NCI-H1930 (cell line): ENCODE measurements at regions not wholly inside any gene's neighbourhood (a gene's known extent, or its start where the extent isn't known, plus 50 kb on each side); places are given as distances from the start of the nearest gene placed in this dataset.
"Not testable (repeated sequence)": the region's sequence is repeated elsewhere in the genome, so short reads cannot be mapped to it uniquely, and the experiment has no call there.

Source experiments
- DNase-seq, 2 experiments: peaks; one replicate each; lab custom pipeline; 2025; lab: John Stamatoyannopoulos, UW

DNA sequence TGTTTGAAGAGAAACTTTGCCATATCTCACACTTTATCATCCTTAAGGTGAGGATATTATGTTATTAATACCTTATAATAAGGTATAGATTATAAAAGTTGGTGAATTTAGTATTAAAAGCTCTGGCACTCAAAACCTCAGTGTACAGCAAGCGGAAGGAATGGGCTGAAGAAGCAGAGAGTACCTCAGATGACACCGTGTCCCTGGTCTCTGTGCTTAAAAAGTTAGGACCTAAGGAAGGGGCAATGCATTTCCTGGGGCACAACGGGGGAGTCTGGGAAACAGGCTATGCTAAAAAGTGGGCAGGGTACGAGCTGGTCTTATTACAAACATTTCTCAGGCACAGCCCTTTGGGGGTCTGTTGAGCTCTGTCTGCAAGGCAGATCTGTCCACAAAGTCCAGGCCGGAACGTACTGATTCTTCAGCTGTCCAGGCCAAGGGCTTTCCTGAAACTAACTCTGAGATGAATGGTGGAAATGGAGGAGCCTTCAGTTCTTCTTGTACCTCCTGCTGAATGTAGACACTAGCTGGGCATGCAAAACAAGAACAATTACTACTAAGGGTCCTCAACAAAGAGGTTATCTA lies 202.7 kb downstream of the POM121L12 start:
- no peak for DNase-seq

DNA sequence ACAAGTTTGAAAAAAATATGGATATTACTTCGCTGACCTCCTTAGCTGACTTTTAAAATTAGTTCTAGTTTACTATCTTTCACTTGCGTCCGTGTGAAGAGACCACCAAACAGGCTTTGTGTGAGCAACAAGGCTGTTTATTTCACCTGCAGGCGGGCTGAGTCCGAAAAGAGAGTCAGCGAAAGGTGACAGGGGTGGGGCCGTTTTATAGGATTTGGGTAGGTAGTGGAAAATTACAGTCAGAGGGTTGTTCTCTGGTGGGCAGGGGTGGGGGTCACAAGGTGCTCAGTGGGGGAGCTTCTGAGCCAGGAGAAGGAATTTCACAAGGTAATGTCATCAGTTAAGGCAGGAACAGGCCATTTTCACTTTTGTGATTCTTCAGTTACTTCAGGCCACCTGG lies 203.7 kb downstream of the POM121L12 start:
- DNase-seq: not testable (repeated sequence)

DNA sequence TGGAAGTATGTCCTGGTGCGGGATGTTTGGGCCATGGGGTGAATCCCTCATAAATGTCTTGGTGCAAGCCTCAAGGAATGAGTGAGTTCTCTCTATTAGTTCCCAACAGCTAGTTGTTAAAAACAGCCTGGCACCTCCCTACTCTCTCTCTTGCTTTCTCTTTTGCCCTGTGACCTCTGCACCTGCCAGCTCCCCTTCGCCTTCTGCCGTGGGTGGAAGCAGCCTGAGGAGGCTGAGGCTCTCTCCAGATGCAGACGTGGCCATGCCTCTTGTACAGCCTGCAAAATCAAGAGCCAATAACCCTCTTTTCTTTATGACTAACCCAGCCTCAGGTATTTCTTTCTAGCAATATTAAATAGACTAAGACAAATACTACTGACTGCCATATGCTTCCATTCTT lies 210.3 kb downstream of the POM121L12 start:
- DNase-seq: no peak

DNA sequence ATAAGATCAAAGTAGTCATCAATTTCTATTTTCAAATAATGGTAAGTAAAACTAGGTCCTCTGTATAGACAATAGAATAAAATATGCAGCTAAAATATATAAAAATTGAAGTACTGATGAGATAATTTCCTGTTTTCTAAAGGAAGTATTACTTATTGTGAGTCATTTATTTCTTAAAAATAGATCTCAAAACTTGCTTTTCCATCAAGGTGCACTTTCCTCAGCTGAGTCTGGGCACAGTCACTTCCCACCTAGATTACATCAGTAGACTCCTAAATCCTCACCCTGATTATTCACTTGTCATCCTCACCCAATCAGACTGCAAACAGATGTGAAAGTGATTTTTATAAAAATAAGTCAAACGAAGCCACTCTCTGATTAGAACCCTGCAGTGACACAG lies 211.5 kb downstream of the POM121L12 start:
- DNase-seq: no peak

DNA sequence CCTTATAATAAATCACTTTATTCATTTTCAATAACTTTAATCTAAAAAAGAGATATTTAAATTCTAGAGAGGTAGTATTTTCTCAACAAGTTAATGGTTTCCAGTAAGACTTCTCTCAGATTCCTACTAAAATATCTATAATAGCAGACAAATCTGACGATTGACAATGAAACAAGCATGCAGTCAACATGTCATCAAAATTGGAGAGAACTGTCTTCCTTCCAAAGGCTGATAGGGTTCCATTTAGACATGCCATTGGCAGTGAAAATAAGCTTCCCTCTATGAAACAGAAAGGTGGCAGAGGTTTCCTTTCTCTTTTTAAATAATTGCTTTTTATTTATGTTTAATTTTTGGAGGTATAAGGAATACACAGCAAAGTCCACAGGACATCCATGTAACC lies 217.1 kb downstream of the POM121L12 start:
- no peak for DNase-seq

DNA sequence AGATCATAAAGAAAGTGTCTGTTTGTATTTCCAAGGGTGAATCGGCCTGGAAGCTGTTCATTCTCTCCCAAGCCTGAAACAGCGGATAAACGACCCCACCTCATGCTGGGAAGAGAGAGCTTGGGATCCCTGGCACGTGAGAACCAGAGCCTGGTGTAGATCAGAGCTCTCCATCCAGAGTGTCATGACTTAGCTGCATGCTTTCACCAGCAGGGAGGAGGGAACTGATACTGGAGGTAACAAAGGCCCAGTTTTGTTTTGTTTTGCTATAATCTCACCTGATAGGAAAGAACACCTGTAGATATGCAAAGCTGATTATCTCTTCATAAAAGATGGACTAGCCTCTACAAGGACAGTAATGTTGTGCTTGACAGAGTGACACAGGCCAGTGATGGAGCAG lies 236.6 kb downstream of the POM121L12 start:
- no peak for DNase-seq

DNA sequence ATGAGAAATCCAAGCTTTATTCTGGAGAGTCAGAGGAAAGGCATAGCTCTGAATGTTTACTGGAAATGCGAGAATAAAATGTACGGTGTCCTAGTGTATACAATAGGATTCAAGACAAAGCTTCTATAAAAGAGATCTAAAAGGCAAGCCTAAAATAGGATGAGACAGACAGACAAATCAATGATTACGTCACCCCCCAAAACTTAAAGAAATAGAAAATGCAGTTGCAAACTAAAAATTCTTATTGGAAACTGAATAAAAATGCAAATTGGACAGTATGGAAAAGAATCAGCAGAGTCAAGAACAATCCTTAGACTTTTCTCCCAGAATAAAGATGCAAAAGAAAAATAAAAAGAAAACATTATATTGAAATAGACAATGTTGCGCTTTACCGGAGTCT lies 245.9 kb downstream of the POM121L12 start:
- DNase-seq: no peak

DNA sequence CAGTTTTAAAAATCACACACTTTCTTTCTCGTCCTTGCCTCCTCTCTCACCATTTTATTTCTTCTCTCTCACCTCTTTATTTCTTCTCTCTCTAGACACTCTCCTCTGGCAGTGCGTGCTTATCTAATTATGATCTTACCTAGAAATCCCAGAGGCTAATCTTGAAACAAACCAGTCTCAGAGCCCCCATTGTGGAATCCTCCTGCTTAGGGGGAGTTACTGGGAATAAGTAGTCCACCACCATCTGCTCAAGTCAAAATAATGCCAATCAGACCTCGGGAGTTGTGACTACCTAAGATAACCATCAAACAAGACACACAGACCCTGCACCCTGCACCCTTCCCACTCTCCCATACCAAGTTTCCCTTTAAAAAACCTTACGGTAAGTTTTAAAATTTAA lies 256.9 kb downstream of the POM121L12 start:
- no peak for DNase-seq

DNA sequence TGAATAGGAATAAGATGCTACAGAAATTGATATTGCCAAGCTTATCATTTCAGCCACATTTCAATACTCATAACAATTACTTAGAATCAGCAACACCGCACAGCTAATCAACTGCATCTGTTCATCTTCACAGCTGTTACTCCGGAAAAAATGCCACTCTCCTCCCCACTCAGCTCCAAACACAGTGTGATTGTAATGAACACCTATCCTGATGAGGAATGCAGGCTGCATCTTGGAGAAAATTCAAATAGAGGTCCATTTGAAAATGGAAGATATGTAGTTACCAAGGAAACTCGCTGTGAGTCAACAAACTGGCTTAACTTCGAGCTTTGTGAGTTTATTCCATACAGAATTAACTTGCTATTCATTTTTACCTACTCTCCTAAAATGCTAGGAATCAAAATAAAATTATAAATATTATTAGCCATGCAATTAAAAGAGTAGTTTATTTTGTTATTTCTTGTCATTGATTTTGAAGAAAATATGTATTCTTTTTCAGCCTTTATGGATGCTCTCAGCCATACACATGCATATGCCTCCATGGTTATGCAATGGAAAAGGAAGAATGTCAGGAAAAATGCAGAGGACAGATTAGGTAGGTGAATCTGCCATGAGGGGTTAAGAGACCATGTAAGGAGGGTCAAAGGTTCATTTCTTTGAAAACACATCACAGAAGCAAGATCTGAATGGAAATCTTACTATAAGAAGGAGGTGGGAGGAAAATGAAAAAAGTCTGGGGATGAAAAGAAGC lies 267.2 kb downstream of the POM121L12 start:
- DNase-seq: no peak

DNA sequence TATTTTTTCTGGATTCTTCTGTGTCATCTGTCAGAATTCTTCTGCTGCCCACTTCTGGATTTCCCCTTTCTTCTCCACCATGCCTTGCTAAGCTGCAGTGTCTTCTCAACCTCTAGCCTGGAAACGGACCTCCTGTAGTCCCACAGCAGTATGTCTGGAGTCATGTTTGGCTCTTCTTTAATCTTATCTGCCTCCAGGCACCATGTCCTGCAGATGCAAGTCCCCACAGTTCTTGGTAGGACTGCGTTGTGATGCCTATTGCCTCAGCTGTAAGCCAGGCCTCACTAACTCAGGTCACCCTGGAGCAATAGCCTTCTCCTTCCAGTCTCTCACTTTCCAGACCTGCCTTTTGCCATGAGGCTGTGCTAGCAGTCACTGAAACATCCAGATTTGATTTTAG lies 268.3 kb downstream of the POM121L12 start:
- no peak for DNase-seq

DNA sequence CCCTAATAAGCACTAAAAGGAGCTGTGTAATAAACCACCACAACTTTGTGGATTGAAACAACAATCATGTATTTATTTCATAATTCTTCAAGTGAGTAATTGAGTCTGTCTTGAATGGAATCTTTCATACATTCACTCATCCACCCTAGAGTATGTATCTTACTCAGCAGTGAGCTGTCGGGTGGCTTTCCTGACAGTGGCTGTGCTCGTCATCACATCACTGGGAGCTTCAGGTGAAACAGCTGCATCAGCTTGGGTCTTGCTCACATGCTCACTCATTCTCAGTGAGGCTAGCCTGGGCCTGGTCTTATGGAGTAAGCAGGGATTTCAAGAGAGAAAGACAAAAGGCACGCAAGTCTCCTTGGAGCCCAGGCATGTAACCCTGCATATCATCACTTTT lies 271.4 kb downstream of the POM121L12 start:
- no peak for DNase-seq

DNA sequence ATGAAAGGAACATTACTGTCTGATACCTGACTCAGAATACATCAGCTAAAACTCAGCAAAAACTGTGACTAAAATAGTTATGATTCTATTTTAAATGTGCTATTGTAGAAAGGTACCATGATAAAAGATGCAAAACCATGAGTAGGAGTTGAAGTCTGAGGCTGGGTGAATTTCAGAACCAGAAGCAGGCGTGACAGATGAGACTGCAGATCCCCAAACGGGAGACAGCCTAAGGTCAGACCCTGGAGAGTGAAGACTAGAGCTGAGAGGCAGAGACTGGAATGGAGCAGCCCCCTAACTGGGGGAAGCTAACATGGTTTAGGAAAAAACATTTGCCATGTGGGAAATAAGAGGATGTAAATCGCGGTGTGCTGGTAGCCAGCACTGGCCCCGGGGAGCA lies 275.8 kb downstream of the POM121L12 start:
- DNase-seq: no peak

DNA sequence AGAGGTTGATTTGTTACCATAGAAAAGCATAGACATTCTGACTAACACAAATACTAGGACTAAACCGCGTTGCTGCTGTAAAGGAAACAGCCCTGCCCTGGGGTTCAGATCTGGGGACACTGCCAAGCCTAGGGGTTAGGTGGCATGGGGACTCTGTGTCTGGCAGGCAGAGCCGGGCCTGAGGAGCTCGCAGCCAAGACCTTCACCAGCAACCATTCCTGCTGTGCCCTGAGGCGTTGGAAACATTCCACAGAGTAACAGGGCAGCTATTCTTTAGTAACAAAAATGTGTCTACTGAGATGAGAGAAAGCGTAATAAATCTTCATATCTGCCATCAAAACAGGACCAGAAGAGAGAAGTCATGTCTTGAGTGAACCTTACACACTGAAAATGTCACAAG lies 280.5 kb downstream of the POM121L12 start:
- DNase-seq: no peak

DNA sequence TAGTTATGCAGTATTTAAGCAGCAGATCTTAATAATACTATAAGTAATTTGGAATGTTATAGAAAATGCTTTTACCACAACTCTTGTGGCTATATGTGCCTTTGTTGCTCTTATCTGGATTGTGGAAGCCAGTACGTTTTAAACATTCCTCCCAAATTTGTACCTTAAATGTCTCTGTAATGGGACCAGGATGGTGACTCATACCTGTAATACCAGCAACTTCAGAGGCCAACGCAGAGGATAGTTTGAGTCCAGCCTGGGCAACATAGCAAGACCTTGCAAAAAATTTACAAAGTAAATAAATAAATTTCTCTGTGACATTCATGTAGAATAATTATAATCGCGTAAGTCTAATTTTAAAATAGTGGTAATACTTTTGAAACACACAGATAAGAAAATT lies 283.1 kb downstream of the POM121L12 start:
- no peak for DNase-seq

DNA sequence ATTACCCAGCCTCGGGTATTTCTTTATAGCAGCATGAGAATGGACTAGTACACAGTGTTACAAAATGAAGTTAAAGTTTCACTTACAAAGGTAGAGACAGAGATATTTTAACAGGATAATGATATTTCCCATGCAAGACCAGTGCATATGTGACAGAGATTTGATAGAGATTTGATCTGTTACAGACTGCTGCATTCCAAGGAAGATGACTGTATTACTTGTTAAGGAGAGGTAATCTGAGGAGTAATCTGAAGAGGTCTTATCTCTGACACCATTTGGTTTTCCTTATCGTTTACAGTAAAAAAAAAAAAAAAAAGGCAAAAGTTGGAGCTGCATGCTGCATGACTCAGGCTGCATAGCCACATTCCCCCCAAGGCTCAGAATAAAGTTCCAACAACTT lies 289.6 kb downstream of the POM121L12 start:
- no peak for DNase-seq

DNA sequence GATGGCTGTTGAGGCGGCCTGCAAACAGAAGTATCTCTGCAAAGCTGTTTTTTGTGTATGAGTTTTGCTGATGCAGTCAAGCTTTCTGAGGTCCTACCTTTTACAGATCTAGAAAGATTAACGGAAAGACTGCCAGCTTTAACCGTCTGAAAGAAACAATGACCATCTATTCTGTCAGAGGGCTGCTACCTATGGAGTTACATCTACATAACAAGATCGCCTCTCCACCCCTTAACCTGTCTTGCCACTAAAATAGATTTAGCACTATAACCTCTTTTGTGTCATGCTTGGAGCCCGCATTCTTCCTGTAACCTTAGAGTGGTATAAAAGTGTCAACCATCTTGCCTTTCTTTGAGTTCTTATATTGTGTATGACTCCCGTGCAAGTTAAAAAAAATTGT lies 291.2 kb downstream of the POM121L12 start:
- no peak for DNase-seq

DNA sequence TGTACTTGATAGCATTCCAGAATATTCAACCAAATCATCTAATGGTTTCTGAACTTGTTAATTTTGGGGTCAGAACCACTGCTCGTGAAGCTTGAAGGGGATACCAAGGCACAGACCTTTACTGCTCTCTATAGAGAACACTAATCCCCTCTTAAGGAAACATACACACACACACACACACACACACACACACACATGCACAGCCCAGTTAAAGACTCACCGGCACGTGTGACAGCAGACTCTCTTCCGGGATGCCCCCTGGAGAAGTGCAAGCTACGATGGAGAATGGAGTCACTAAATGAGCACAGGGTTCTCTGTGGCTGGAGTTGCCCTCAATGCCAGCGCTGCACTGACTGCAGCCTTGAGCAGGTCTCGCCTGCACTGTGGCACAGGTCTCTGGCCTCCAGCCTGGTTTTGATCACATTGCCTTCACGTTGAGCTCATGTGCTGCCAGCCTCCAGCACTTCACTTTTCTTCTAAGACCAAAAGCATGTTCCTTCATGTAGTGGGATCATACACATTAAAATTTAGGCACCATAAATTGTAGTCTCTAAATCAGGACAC lies 300.8 kb downstream of the POM121L12 start:
- DNase-seq: no peak

DNA sequence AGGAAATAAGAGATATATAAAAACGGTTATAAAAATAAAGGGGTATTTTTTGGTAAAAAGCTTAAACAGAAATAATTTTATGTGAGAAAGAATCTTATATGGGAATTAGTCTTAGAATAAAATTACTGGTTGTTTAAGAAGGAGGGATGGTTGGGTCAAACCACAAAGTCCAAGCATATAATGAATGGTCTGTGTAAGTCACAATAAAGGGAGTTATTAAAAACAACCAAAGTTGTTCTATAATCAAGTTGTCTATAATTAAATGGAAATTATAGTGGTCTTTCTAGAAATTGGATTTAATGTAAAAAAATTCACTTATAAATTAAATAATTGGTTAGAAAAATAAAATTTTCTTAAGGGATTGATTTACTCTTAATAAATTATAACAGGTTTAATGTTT lies 304.8 kb downstream of the POM121L12 start:
- DNase-seq: no peak

DNA sequence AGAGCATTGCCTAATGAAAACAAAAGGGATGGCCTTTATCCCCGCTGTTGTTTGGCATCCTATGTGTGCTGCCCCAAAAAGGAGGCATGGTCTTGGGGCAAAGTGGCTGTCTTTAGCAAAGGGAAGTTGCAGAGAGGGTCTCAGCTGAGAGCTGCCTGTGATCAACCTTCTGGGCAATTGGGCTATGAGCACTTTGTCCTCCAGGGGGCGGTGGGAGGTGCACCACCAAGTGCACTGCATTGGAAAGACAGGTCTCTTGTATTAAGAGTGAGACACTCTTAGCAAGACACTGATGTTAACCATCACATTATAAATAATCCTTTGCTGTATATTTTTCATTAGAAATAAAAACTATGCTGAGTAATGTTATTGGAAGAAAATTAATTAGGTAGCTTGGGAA lies 314.8 kb downstream of the POM121L12 start:
- peak in 1 of 2 experiments; percentile 14 for DNase-seq

DNA sequence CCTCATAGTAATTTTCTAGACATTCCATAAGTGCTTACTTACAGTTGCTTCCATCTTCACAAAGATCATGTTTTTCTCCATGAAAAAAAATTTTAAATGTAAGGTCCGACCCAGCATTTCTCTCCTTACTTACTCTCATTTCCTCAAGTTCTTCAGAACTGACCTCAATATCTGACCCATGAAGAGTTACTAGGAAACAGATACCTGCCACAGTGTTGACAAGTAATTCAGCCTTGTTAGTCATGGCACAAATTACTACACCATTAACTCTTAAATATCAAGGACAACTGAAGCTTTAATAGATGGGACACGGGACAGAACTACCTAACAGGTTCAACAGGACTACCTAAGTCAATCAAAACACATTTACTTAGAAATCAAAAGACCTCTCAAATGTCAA lies 316.2 kb downstream of the POM121L12 start:
- DNase-seq: no peak

DNA sequence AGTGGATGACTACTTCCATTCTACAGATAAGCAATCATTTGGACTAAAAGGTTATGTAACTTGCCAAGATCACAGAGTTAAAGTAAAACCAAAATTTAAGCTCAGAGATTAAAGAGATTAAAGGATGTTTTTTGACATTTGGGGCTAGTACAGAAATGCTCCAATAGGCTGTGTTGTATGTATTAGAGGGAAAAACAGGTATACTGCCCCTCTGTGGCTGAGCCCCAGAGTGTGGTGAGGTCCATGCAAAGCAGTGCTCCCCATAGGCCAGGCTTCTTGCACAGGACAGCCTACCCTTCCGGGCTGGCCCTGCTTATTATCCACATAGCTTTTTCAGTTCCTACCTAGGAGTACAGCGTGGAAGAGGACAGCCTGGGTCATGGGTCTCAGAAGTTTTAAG lies 322.8 kb downstream of the POM121L12 start:
- DNase-seq: no peak

DNA sequence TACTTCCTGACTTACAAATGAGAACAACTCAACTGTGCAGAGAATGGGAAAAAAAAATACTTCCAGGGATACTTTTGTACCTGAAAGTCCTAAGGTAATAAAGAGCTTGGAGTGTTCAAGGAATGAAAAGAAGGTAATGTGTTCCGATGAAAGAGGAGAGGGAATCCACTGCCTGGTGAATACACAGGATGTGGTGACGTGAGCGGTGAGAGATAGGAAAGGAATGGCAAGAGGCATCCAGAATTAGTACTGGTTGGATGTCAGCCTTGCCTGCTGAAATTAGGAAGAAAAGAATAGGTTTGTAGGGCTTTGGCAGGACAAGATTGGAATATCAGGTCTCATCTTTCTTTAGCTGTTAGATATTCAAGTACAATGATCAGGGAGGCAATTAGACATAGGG lies 347.7 kb downstream of the POM121L12 start:
- DNase-seq: no peak

DNA sequence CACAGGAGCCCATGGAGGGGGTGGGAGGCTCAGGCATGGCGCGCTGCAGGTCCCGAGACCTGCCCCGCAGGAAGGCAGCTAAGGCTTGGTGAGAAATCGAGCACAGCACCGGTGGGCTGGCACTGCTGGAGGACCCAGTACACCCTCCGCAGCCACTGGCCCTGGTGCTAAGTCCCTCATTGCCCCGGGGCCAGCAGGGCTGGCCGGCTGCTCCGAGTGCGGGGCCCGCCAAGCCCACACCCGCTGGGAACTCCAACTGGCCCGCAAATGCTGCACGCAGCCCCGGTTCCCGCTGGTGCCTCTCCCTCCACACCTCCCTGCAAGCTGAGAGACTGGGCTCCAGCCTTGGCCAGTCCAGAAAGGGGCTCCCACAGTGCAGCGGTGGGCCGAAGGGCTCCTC lies 349.8 kb downstream of the POM121L12 start:
- not testable (repeated sequence) for DNase-seq

DNA sequence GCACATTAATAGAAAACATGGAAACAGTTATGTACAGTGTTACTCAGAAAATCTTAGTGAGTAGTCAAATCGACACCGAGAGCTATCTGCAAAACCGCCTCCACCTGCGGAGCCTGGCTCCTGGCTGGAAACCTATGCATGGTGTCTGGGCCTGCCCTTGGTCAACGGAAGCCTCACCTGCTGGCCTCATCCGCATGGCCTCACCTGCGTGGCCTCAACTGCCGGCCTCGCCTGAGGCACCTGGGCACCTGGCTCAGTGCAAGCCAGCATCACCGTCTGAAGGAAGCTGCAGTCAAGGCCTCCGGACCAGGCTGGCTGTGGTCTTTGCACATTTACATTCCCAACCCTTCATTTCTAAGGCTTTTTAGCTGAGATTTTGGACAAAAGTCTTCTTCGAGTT lies 352.1 kb downstream of the POM121L12 start:
- DNase-seq: no peak
